ENCODE measurements at regions not wholly inside any gene's neighbourhood (a gene's known extent, or its start where the extent isn't known, plus 50 kb on each side); places are given as distances from the start of the nearest gene placed in this dataset.

DNA sequence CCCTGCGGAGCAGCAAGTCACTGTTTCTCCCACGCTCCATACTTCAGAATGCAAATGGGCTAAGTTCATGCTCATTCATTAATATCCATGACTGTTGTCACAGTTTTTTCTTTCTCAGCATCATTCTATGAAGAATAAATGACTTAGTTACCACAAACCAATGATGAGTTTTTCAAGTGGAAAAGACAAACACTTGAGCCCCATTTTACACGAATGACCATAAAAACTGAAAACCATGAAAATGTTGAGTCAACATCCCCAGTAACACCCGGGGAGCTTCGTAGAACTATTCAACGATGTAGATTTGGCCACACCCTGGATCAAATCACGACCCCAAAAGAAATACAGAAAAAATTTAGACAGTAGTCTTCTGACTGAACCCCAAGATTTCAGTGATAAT is 99.8 kb upstream of the GJB6 start:
- no peak for DNase-seq (ENCODE audit: low spot score in 2 of 2)
- Histone ChIP-seq H3K27me3 (no peaks in the 10 kb centered on the region), H3K9me3 (no peaks in the 10 kb centered on the region), H3K27ac (no peak overlapping the region), H3K36me3 (no peaks in the 10 kb centered on the region), H3K4me3 (no peak overlapping the region), H3K4me1 (peaks cover 17% of the 10 kb centered on the region)
- WGBS, result 65% methylated on average over 7 of the region's 7 CpGs
- TF ChIP-seq EP300 (IDR thresholded peaks at IDR 0.05) (no peak), POLR2AphosphoS5 (IDR thresholded peaks at IDR 0.05) (no peak), POLR2A (IDR thresholded peaks at IDR 0.05) (no peak)
- TF ChIP-seq, protein P1, sequence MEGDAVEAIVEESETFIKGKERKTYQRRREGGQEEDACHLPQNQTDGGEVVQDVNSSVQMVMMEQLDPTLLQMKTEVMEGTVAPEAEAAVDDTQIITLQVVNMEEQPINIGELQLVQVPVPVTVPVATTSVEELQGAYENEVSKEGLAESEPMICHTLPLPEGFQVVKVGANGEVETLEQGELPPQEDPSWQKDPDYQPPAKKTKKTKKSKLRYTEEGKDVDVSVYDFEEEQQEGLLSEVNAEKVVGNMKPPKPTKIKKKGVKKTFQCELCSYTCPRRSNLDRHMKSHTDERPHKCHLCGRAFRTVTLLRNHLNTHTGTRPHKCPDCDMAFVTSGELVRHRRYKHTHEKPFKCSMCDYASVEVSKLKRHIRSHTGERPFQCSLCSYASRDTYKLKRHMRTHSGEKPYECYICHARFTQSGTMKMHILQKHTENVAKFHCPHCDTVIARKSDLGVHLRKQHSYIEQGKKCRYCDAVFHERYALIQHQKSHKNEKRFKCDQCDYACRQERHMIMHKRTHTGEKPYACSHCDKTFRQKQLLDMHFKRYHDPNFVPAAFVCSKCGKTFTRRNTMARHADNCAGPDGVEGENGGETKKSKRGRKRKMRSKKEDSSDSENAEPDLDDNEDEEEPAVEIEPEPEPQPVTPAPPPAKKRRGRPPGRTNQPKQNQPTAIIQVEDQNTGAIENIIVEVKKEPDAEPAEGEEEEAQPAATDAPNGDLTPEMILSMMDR (IDR thresholded peaks at IDR 0.05), result no peak

DNA sequence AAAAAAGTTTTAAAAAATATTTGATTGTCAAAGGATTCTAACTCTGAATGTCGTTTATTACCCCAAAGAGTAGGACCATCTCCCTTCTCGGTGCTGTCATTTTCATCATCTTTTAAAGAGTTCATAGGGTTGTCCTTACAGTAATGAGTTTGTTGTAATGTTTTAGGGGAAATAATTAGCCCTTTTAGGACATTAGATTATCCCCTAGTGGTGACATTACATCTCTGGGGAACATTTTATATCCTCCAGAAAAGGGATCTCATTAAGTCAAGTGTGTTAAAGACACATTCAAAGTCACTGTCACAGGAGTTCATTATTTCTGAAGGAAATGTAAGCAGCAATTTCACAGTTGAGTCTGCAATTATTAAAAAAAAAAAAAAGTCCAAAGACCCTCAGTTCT is 99.3 kb upstream of the GJB6 start:
- no peaks in the 10 kb centered on the region for H3K27me3 ChIP-seq
- no peaks in the 10 kb centered on the region for H3K9me3 ChIP-seq
- 86% methylated on average over 2 of the region's 2 CpGs for WGBS
- H3K4me3 ChIP-seq, result no peak overlapping the region
- H3K36me3 ChIP-seq, result no peaks in the 10 kb centered on the region
- peaks cover 17% of the 10 kb centered on the region for H3K4me1 ChIP-seq
- no peak overlapping the region for H3K27ac ChIP-seq
- DNase-seq (ENCODE audit: low spot score in 2 of 2), result no peak
- TF ChIP-seq POLR2AphosphoS5 (IDR thresholded peaks at IDR 0.05) (no peak), EP300 (IDR thresholded peaks at IDR 0.05) (no peak), POLR2A (IDR thresholded peaks at IDR 0.05) (no peak)
- TF ChIP-seq, protein P1 (IDR thresholded peaks at IDR 0.05), result no peak

DNA sequence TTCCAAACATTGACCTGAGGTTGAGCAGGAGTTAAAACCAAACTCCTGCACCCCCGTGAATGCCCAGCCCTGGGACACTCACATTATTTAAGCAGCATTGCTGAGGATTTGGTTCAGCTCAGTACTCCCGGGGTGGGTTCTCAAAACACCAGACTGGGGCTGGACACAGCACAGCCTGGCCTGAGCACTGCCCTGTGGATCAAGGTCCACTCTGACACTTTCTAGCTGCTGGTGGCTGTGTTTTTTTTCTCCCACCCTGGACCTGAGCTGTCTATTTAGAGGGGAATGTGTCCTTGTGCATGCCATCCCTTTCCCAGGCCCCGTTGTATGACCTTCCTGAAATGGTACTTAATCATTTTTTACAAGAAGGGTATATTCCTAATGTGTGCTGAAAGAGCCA is 94.7 kb upstream of the GJB6 start:
- H3K27me3 ChIP-seq, result no peaks in the 10 kb centered on the region
- peaks cover 1% of the 10 kb centered on the region for H3K4me1 ChIP-seq
- no peaks in the 10 kb centered on the region for H3K36me3 ChIP-seq
- H3K4me3 ChIP-seq, result no peak overlapping the region
- H3K9me3 ChIP-seq, result peaks cover 11% of the 10 kb centered on the region
- TF ChIP-seq EP300 (IDR thresholded peaks at IDR 0.05) (no peak), POLR2AphosphoS5 (IDR thresholded peaks at IDR 0.05) (no peak), POLR2A (IDR thresholded peaks at IDR 0.05) (no peak)
- TF ChIP-seq, protein P1 (IDR thresholded peaks at IDR 0.05), result no peak
- H3K27ac ChIP-seq, result no peak overlapping the region
- DNase-seq (ENCODE audit: low spot score in 2 of 2), result no peak
- WGBS, result 87% methylated on average over 3 of the region's 3 CpGs

DNA sequence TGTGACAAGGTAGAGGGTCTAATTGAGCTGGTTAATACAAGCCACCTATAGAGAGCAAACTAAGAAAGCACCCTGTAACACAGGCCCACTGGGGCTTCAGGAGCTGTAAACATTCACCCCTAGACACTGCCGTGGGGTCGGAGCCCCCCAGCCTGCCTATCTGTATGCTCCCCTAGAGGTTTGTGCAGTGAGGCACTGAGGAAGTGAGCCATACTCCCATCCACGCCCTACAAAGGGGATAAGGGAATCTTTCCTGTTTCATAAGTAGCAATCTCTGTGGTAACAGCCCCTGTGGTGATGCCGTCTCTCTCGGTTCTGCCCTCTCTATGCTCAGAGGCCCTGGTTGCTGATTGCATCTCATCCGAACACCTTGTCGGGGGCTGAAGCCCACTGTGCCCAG is 94.2 kb upstream of the GJB6 start:
- H3K27me3 ChIP-seq, result no peaks in the 10 kb centered on the region
- peaks cover 11% of the 10 kb centered on the region for H3K9me3 ChIP-seq
- H3K4me1 ChIP-seq, result no peaks in the 10 kb centered on the region
- no peak overlapping the region for H3K27ac ChIP-seq
- no peak overlapping the region for H3K4me3 ChIP-seq
- no peak for DNase-seq (ENCODE audit: low spot score in 2 of 2)
- no peak for TF ChIP-seq EP300 (IDR thresholded peaks at IDR 0.05)
- TF ChIP-seq, protein P1 (IDR thresholded peaks at IDR 0.05), result no peak
- TF ChIP-seq POLR2A (IDR thresholded peaks at IDR 0.05), result no peak
- no peak for TF ChIP-seq POLR2AphosphoS5 (IDR thresholded peaks at IDR 0.05)
- H3K36me3 ChIP-seq, result no peaks in the 10 kb centered on the region
- WGBS, result 77% methylated on average over 4 of the region's 7 CpGs

DNA sequence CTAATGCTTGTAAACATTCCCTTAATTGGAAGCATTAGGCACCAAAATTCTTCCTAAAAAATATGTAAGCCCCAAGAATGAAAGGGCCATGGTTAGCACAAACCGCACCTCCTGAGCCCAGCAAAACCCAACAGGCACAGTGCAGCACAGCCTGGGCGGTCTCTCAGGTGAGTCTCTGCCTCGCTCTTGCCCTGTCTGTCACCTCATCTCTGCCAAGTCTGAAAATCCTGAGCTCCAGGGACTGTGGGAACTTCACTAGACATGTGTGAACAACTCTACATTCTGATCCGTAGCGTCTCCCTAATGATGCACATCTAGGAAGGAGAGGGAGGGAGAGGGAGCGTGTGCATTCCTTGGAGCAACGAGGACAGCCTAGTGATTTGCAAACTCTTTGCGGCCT is 88.8 kb upstream of the GJB6 start:
- peaks cover 10% of the 10 kb centered on the region for H3K9me3 ChIP-seq
- no peak overlapping the region for H3K4me3 ChIP-seq
- no peaks in the 10 kb centered on the region for H3K27me3 ChIP-seq
- 46% methylated on average over 8 of the region's 8 CpGs for WGBS
- no peak for TF ChIP-seq EP300 (IDR thresholded peaks at IDR 0.05)
- TF ChIP-seq POLR2A (IDR thresholded peaks at IDR 0.05), result no peak
- TF ChIP-seq, protein P1 (IDR thresholded peaks at IDR 0.05), result no peak
- no peak for TF ChIP-seq POLR2AphosphoS5 (IDR thresholded peaks at IDR 0.05)
- peaks cover 7% of the 10 kb centered on the region for H3K4me1 ChIP-seq
- DNase-seq (ENCODE audit: low spot score in 2 of 2), result no peak
- H3K36me3 ChIP-seq, result no peaks in the 10 kb centered on the region
- H3K27ac ChIP-seq, result no peak overlapping the region
